ENCODE measurements at regions not wholly inside any gene's neighbourhood (a gene's known extent, or its start where the extent isn't known, plus 50 kb on each side); places are given as distances from the start of the nearest gene placed in this dataset.

DNA sequence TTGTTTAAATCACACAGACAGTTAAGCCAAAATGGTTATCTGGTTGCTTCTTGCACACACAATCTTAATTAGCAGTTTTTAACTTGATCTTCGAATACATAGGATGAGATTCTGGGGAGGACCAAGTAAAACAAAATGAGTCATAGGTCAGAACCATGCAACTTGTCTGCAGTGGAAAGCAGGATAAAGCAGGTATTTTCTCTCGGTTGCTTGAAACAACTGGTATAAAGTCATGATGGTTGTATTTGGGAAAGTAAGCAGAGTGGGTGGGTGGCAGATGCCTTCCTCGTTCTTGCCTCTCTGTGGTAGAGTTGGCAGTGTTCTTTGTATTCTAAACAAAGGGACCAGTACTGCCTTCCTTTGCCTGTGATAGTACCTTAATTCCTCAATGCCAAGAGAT is 167.0 kb downstream of the COG6 start:
- TF ChIP-seq, protein P1, sequence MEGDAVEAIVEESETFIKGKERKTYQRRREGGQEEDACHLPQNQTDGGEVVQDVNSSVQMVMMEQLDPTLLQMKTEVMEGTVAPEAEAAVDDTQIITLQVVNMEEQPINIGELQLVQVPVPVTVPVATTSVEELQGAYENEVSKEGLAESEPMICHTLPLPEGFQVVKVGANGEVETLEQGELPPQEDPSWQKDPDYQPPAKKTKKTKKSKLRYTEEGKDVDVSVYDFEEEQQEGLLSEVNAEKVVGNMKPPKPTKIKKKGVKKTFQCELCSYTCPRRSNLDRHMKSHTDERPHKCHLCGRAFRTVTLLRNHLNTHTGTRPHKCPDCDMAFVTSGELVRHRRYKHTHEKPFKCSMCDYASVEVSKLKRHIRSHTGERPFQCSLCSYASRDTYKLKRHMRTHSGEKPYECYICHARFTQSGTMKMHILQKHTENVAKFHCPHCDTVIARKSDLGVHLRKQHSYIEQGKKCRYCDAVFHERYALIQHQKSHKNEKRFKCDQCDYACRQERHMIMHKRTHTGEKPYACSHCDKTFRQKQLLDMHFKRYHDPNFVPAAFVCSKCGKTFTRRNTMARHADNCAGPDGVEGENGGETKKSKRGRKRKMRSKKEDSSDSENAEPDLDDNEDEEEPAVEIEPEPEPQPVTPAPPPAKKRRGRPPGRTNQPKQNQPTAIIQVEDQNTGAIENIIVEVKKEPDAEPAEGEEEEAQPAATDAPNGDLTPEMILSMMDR (IDR thresholded peaks at IDR 0.05) = no peak
- TF ChIP-seq EP300 (IDR thresholded peaks at IDR 0.05) (no peak), POLR2A (IDR thresholded peaks at IDR 0.05) (no peak)
